ENCODE measurements at regions not wholly inside any gene's neighbourhood (a gene's known extent, or its start where the extent isn't known, plus 50 kb on each side); places are given as distances from the start of the nearest gene placed in this dataset.

DNA sequence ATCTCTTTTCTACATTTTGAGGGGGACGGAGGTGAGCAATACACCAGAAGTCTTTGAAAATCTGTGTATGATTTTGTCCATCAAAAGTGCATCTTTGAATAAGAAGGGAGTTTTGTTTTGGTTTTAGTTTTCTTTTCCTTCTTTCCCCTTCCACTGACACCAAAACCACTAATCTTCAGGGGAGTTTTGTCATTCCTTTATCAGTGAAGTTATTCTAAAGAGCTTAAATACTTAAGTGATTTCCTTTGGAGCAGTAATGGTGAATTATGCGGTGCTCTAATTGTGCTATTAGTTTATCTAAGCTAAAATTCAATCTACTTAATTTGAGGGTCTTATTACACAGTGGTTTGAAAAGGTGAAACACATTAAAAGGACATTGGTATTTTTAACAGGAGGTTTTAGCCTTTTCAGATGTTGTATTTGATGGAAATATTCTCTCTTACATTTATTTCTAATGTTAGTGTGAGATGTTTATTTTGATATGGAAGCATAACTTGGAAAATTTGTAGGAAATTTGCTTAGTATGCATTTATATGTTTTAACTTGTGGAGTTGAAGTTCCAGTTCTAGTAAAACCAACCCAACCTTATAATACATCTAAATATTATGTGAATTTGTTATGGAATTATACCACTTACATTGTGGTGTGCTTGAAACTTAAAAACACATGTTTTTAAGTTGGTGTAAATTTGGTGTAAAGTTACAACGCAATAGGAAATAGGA lies 124.9 kb downstream of the PCDH7 start:
- no peaks in the 10 kb centered on the region for H3K9me3 ChIP-seq (ENCODE audit: control insufficient read depth, low read length)
- no peak overlapping the region for H2AFZ ChIP-seq
- H3K4me1 ChIP-seq: no peaks in the 10 kb centered on the region
- TF ChIP-seq, protein P1, sequence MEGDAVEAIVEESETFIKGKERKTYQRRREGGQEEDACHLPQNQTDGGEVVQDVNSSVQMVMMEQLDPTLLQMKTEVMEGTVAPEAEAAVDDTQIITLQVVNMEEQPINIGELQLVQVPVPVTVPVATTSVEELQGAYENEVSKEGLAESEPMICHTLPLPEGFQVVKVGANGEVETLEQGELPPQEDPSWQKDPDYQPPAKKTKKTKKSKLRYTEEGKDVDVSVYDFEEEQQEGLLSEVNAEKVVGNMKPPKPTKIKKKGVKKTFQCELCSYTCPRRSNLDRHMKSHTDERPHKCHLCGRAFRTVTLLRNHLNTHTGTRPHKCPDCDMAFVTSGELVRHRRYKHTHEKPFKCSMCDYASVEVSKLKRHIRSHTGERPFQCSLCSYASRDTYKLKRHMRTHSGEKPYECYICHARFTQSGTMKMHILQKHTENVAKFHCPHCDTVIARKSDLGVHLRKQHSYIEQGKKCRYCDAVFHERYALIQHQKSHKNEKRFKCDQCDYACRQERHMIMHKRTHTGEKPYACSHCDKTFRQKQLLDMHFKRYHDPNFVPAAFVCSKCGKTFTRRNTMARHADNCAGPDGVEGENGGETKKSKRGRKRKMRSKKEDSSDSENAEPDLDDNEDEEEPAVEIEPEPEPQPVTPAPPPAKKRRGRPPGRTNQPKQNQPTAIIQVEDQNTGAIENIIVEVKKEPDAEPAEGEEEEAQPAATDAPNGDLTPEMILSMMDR (IDR thresholded peaks at IDR 0.05): no peak
- H3K27me3 ChIP-seq (ENCODE audit: control insufficient read depth, insufficient read depth, low read length): no peaks in the 10 kb centered on the region
- no peak overlapping the region for H3K4me2 ChIP-seq (ENCODE audit: low read length)
- H3K36me3 ChIP-seq (ENCODE audit: control insufficient read depth, insufficient read depth, low read length): no peaks in the 10 kb centered on the region
- H3K9ac ChIP-seq: no peak overlapping the region
- H3K4me3 ChIP-seq (ENCODE audit: low read depth, low read length): no peak overlapping the region
- H3K27ac ChIP-seq: no peak overlapping the region
- no peaks in the 10 kb centered on the region for H3K79me2 ChIP-seq

DNA sequence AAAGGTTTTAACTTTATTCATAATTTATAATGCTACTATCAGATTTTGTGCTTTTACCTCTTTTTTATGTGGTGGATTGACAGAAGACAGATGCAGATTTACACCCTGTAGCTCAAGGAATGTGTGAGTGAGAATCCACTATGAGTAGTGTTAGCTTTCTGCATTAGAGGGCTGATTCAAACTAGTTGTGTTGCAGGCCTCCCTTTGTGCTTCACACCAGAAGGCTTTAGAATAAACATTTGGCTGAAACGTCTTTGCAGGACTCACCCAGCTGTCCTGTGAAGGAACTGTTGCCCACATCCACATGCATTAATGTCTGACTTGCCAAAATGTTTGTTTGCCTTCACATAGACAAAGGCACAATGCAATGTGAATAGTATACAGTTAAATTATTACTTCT lies 127.0 kb downstream of the PCDH7 start:
- no peaks in the 10 kb centered on the region for H3K9me3 ChIP-seq (ENCODE audit: control insufficient read depth, low read length)
- H2AFZ ChIP-seq: no peak overlapping the region
- no peaks in the 10 kb centered on the region for H3K79me2 ChIP-seq
- no peak overlapping the region for H3K9ac ChIP-seq
- H3K27ac ChIP-seq: no peak overlapping the region
- TF ChIP-seq, protein P1 (IDR thresholded peaks at IDR 0.05): no peak
- H3K4me3 ChIP-seq (ENCODE audit: low read depth, low read length): no peak overlapping the region
- no peaks in the 10 kb centered on the region for H3K36me3 ChIP-seq (ENCODE audit: control insufficient read depth, insufficient read depth, low read length)
- H3K4me1 ChIP-seq: no peaks in the 10 kb centered on the region
- H3K27me3 ChIP-seq (ENCODE audit: control insufficient read depth, insufficient read depth, low read length): no peaks in the 10 kb centered on the region
- H3K4me2 ChIP-seq (ENCODE audit: low read length): no peak overlapping the region

DNA sequence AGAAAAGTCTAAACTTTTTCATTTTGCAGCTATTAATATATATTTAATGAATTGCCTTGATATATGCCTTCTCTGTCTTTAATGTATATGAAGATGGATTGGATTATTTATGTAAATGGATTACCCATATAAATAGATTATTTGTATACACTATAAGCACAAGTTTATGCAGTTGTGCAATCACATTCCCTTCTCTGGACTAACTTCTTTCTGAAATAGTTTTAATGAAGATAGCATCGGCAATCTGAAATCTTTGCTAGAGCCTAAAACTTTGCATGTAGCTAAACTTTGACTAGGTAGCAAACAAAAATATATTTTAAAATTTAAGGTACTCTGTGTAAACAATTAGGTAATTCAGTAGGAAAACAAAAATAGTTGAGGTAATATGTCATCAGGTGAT lies 127.8 kb downstream of the PCDH7 start:
- Histone ChIP-seq H3K4me1 (no peaks in the 10 kb centered on the region), H2AFZ (no peak overlapping the region), H3K27me3 (ENCODE audit: control insufficient read depth, insufficient read depth, low read length) (no peaks in the 10 kb centered on the region), H3K4me2 (ENCODE audit: low read length) (no peak overlapping the region), H3K27ac (no peak overlapping the region), H3K9me3 (ENCODE audit: control insufficient read depth, low read length) (no peaks in the 10 kb centered on the region), H3K36me3 (ENCODE audit: control insufficient read depth, insufficient read depth, low read length) (no peaks in the 10 kb centered on the region), H3K79me2 (no peaks in the 10 kb centered on the region), H3K9ac (no peak overlapping the region), H3K4me3 (ENCODE audit: low read depth, low read length) (no peak overlapping the region)
- TF ChIP-seq, protein P1 (IDR thresholded peaks at IDR 0.05): no peak

DNA sequence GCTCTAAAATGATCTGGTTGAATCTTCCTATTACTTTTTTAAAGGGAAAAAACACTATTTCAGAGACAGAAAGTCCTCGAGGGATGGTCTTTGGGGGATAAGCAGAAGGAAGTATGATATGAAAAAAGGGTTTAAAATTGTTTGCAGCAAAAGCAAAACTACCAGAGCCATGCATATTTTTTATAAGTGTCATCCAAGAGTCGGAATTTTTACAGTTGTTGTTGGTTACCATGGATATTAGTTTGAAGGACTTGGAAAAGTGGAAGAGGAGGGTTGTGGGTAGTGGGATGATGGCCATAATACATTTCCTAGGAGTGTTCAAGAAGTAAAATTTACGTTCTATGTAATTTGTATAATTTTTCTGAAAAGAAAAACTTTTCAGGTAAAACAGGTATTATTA lies 134.4 kb downstream of the PCDH7 start:
- H3K36me3 ChIP-seq (ENCODE audit: control insufficient read depth, insufficient read depth, low read length): no peaks in the 10 kb centered on the region
- H3K4me2 ChIP-seq (ENCODE audit: low read length): no peak overlapping the region
- no peak overlapping the region for H3K4me3 ChIP-seq (ENCODE audit: low read depth, low read length)
- H3K27me3 ChIP-seq (ENCODE audit: control insufficient read depth, insufficient read depth, low read length): no peaks in the 10 kb centered on the region
- no peaks in the 10 kb centered on the region for H3K9me3 ChIP-seq (ENCODE audit: control insufficient read depth, low read length)
- H3K79me2 ChIP-seq: no peaks in the 10 kb centered on the region
- no peak overlapping the region for H3K27ac ChIP-seq
- H3K9ac ChIP-seq: no peak overlapping the region
- no peak overlapping the region for H2AFZ ChIP-seq
- no peaks in the 10 kb centered on the region for H3K4me1 ChIP-seq
- TF ChIP-seq, protein P1 (IDR thresholded peaks at IDR 0.05): no peak

DNA sequence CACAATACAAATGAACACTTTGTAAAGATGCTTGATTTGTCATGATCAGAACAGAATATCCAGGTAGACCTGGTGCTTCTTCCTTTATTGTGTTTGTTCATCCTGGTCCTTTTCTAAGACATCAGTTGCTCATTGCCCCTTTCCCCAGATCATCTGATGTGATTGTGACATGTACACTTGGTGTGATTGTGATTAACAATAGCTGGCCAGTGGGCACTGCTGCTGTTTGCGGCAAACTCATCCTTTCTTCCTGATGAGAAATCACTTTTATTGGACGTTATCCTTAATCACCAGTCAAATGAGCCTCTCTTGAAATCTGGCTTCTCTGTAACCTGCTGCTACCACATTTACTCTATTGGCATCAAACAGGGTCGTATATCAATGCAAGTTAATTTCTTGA lies 135.1 kb downstream of the PCDH7 start:
- no peaks in the 10 kb centered on the region for H3K27me3 ChIP-seq (ENCODE audit: control insufficient read depth, insufficient read depth, low read length)
- H3K9me3 ChIP-seq (ENCODE audit: control insufficient read depth, low read length): no peaks in the 10 kb centered on the region
- H3K27ac ChIP-seq: no peak overlapping the region
- no peak overlapping the region for H2AFZ ChIP-seq
- no peak overlapping the region for H3K9ac ChIP-seq
- no peaks in the 10 kb centered on the region for H3K79me2 ChIP-seq
- H3K4me3 ChIP-seq (ENCODE audit: low read depth, low read length): no peak overlapping the region
- H3K4me1 ChIP-seq: no peaks in the 10 kb centered on the region
- TF ChIP-seq, protein P1 (IDR thresholded peaks at IDR 0.05): no peak
- H3K36me3 ChIP-seq (ENCODE audit: control insufficient read depth, insufficient read depth, low read length): no peaks in the 10 kb centered on the region
- no peak overlapping the region for H3K4me2 ChIP-seq (ENCODE audit: low read length)
